GM21381 (cell line): ENCODE measurements at regions not wholly inside any gene's neighbourhood (a gene's known extent, or its start where the extent isn't known, plus 50 kb on each side); places are given as distances from the start of the nearest gene placed in this dataset.

Experiments
- ATAC-seq: cut with Tn5 transposase; IDR thresholded peaks from one replicate; pipeline ENCODE4 v1.9.1; 2021; ENCODE audit warnings: mild to moderate bottlenecking, moderate library complexity; ENCODE audit not compliant: unreplicated experiment

DNA sequence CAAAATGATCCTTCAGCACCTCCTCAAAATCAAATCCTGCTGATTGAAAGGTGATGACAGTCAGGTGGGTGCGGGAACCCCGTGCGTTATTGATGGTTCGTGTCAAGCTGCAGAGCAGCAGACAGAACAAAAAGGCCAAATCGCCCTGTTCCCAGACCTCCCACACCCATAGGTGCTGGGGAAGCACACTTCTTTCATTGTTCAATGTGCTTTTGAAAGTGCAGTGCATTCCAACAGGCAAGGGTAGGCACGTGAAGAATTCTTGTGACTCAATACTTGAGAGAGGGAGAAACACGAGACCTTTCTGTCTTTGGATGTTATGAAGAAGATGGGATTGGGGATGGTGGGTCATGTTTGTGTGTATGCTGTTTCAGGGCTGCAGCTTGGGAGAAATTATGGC is 514.0 kb downstream of the MCTP2 start:
- no peak for ATAC-seq

DNA sequence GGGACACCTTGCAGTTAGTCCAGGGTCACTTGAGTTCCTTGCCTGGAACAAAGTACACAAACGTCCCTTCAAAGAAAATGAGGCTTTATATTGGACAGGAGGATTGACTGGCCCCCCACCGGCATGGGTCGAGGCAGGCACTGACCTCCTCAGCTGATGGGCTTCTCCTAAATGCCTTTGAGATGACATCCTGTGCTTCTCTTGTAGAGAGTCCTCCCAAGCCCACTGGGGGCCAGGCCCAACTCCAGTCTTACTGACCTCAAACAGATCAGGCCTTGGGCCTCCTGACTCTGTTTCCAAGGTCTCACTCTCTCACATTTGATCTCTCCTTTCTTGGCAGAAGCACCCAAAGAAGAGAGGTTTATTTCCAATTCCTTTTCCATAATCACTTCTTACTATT is 516.1 kb downstream of the MCTP2 start:
- ATAC-seq, result no peak

DNA sequence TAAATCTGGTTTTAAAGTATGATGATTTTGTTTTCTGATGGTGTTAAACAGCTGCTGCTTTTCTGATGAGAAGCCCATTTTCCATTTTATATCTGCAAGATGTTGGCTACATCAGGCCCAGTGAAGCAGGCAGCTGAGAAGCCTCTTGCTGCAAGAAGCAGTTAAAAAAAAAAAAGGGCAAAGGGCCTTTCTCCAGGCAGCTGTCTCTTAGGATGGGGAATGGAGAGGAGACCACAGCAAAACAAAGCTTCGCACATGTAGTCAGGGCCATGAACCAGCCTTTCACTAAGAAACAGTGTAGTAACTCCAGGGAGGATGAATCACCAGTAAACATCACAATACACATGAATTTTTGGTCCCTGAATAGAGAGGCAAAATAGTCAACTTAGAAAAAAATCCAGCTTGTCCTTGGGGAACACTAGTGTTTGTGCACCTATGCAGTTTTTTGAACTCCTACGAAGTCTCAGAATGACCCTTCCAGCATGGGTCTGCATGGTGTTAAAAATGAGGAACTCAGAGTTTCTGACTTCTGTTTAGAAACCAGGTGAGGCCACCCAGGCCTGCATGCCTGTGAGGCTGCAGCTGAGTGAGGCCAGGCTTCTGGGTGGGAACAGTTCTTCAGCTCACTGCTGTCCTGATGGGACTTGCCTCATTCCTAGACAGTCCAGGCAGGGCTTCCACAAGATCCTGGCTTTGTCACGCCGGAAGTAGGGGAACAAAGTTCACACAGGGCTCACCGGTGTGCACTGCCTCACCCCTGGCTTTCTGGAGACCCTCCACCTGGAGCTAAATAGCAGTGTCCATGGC is 518.7 kb downstream of the MCTP2 start:
- ATAC-seq, result no peak

DNA sequence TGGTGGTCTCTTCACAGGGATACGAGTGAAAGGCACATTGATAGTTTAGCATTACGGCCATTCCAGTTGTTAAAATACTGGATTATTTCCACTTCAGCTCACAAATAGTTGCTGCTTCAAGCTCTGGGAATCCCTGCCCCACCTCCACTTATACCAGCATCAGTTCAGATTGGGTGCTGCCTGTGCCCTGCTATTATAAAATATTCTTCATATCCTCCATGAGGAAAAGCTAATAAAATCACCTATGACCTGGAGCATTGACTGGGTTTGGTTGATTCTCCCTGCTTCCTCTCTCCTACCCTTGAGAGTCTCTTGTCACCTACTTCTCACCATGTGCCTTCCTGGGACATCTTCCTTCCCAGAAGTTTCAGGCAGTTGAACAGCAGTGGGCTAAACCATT is 529.0 kb downstream of the MCTP2 start:
- ATAC-seq, result no peak

DNA sequence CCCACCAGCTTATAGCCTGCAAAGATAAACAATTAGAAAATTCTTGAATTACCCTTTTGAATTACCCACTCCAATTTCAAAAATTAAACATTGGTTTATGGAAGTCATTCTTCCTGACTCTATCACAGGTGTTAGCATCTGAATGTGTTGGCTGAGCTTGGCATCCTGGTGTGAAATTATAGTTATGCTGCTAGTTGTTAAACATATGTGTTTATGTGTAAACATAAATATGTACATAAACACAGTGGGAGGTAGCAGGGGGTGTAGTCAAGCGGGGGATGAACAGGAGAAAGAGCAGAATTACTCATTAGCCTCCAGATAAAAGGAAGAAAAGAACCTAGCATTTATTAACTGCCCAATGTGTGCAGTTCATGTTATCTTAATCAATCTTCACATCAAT is 530.2 kb downstream of the MCTP2 start:
- no peak for ATAC-seq

DNA sequence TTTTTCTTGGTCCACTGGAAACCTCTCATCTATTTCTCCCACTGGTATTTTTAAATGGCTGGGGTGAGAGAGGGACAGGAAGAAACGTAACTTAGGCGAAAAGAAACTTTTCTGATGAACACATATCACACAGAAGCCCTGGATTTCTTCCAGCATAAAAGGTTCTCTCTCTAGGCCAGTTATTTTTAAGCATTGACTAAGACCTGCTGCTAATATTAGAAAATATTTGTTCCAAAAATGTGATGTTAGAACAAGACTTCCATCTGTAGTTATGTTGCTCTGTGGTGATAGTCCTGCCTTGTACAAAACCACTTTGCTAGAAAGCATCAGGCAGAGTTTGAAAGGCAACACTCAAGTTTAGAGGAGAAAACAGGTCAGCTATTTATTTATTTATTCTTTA is 537.7 kb downstream of the MCTP2 start:
- ATAC-seq, result no peak

DNA sequence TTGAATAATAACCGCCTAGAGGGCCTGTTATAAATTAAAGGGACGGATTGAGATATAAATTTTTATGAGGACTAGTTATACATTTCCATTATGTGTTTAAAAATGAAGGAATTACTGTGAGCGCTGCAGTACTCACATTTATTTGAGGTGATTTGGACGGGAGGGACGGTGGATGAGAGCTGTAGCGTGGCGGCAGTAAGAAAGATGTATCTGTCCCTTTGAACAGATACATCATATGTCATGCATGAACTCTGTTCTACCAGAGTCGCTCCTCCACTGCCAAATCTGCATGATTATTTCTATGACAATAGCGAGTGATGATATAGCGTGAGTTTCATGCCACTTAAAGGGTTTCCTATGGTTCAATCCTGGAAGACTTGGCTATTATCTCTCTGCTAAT is 538.8 kb downstream of the MCTP2 start:
- ATAC-seq, result no peak

DNA sequence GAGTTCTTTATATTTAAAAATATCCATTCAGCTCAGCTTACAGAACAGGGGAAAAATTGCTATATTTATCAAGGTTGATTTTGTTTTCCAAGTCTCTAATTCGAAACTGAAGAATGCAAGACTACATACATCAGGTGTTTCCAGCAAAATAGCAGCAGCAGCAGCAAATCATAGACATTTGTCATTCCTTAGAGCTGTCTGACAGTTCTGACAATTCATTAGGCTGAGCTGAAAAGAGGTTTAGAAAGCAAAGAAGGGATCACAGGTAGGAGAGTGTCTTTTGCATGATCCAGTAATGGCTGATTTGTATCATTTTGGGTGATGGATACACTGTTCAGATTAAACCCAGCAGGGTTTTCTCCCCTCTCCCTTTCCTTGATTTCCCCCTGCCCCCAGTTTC is 545.7 kb downstream of the MCTP2 start:
- no peak for ATAC-seq

DNA sequence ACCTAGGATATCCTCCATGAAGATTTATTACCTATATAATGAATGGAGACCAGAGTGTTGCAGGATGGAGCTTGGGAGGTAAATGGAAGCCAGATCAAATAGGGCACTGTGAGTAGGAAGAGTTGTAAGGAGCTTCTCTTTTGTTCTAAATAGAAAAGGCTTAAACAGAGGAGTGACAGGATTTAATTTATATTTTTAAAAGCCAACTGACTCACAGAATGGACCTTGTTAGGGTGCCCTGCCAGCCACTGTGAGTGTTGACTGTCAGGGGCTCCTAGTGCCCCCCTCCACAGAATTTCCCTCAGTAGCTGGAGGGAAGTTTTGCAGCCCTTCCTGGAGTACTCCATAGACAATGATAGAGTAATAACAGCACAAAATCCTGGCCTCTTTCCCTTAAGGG is 547.5 kb downstream of the MCTP2 start:
- ATAC-seq, result no peak

DNA sequence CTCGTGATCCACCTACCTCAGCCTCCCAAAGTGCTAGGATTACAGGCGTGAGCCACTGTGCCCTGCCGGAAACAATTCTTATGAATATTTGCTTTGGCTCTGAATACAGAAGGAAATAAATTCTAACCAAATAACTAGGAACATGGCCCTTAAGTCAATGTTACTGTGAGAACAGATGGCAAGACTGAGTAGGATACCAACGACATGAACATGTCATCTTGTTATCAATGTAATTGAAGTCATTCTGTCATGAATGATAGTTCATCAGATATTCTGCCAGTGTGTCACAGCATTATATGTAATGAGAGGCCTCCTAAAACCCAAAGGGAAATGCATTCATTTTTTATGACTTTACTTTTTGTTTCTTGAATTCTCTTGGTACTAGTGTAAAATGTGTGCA is 548.8 kb downstream of the MCTP2 start:
- no peak for ATAC-seq

DNA sequence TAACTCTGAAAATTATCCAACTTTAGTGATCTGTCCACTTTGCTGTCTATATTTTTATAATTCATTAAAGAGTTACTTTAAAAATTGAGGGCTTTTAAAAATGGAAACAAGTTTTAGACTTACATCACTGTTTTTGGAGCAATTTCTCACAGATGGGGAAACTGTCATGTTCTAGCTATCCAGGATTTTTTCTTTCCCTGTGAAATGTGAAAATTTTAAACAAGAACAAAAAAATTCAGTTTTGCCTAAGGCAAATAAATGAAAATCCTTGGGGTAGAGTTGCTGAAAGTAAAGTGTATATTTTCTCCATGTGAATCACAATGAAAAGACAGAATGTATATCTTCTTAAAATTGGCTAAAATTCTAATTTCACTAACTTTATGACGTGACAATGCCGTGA is 553.7 kb downstream of the MCTP2 start:
- ATAC-seq, result no peak

DNA sequence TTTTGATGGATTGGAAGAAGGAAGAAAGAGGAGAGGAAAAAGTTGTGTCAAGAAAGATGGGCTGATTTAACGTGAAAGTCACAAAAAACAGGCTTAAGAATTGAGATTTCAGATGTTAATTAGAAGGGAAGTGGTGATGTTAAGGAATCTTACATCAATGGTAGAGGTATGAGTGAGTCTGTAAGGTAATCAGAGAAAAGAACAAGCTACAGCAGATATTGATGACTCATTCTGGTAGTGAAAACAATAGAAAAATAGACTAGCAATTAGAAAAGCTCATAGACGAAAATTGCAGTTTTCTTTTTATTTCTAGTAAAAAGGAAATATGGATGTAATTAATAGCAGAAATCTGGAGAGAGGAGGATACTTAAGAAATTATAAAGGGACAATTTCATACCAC is 559.6 kb downstream of the MCTP2 start:
- ATAC-seq, result no peak

DNA sequence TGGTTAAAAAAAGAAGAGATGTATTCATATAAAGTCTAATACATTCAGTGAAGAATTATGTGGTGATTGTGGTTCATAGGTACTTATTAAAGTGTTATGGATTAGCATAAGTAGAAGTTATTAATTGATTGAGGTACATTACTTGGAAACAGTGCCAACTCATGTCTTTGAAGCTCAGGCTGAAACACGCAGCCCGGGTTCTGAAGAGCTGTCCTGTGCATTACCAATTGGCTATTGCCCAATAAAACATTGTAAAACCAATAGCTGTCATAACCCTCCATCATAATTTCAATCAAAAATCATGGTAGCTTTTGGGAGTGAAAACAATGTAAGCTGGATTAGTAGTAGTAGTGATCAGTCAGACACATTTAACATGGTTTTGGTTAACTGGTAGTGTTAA is 560.1 kb downstream of the MCTP2 start:
- no peak for ATAC-seq

DNA sequence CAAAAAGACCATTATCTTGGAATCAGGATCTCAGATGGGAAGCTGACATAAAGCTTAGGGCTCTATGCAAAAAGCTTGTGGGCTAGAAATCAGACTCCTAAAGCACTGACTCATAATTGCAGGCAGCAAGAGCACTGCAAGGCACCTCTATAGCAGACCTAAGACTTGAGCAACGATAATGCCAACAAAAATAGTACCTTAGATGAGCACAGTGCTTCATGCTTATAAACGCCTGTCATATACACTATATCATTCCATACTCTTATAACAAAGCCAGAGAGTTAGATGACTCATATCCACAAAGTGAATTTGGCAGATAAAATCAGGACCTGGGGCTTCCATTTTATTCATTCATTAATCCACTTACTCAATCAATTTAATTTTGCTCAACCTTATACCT is 560.8 kb downstream of the MCTP2 start:
- ATAC-seq, result no peak

DNA sequence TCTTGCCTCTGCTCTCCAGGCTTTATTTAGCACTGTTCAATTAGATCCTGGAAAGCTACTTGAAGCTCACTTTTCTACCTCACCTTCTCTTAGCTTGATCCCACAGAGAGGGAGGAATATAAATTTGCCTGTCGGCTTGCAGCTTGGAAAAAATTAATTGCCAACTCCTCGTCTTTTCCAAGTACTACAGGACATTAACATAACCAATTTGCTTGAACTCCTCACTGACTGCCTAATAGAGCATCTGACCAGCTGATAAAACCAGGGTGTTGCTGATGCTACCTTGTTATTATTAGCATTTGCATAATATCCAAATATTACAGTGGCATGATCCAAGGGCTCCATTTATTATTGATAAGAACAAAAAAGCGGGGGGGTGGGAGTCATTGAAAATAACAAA is 561.8 kb downstream of the MCTP2 start:
- no peak for ATAC-seq

DNA sequence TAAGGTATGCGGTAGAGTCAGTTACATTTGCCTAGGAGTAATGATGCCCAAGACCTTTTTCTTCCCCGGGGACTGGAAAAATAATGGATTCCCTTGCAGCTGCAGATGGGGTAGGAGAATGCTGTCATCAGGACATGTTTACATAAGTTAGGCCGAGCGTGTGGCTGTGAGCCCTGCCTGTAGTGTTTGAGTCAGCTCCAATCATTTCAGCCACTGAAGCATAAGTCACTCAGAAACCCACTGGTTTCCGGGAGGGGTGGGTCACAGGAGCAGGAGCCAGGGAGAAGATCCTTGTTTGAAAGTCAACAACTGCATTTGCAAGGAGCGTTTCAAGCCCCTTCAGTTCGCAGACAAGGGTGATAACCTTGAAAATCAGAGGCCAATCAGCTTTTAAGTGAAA is 562.3 kb downstream of the MCTP2 start:
- no peak for ATAC-seq

DNA sequence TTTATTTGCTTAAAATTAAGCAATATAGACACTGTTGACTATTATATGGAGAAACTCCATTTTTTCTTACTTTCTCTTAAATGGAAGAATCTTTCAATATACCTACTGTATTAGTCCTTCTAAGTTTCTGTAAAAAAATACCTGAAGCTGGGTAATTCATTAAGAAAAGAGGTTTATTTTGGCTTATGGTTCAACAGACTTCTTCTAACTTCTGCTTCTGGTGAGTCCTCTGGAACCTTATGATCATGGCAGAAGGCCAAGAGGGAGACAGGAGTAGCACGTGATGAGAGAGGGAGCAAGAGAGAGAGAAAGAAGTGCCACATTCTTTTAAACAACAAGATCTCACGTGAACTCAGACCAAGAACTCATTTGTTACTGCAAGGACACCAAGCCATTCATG is 573.3 kb downstream of the MCTP2 start:
- no peak for ATAC-seq

DNA sequence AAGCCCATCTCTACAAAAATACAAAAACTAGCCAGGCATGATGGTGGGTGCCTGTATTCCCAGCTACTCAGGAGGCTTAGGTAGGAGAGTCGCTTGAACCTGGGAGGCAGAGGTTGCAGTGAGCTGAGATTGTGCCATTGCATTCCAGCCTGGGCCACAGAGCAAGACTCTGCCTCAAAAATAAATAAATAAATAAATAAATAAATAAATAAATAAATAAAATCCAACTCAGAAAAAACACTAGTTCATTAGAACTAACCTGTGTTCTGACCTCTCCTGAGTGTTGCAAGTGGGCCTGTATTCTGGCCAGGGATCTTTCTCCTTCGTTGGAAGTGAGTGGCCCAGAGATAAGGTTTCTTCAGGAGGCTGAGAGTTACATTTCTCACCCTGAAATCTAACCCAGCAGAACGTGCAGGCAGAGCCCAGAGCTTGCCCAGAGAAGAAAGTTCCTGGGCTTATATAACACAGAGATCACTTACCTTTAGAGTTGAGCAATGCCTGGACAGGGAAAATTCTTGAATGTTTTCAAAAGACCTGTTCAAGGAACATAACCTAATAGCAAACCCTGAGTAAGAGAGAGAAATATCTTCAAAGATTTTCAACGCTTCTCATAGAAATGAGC is 583.9 kb downstream of the MCTP2 start:
- no peak for ATAC-seq

DNA sequence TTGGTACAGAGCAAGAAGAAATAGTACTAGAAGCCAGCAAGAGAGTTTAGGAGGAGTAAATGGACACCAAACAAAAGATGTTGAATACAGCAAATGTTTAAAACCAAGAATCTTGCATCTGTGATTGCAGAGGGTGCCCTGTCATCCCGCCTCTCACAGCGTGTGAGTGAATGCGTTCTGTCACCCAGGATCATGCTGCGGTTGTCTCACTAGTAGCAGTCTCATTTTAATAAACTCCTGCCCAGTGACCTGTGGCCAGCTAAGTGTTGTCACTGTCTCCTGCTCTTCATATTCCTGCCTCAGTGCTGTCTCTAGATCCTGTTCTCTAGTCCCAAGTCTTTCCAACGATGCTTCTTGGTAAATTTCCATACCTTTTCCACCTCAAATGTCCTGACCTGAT is 584.6 kb downstream of the MCTP2 start:
- no peak for ATAC-seq

DNA sequence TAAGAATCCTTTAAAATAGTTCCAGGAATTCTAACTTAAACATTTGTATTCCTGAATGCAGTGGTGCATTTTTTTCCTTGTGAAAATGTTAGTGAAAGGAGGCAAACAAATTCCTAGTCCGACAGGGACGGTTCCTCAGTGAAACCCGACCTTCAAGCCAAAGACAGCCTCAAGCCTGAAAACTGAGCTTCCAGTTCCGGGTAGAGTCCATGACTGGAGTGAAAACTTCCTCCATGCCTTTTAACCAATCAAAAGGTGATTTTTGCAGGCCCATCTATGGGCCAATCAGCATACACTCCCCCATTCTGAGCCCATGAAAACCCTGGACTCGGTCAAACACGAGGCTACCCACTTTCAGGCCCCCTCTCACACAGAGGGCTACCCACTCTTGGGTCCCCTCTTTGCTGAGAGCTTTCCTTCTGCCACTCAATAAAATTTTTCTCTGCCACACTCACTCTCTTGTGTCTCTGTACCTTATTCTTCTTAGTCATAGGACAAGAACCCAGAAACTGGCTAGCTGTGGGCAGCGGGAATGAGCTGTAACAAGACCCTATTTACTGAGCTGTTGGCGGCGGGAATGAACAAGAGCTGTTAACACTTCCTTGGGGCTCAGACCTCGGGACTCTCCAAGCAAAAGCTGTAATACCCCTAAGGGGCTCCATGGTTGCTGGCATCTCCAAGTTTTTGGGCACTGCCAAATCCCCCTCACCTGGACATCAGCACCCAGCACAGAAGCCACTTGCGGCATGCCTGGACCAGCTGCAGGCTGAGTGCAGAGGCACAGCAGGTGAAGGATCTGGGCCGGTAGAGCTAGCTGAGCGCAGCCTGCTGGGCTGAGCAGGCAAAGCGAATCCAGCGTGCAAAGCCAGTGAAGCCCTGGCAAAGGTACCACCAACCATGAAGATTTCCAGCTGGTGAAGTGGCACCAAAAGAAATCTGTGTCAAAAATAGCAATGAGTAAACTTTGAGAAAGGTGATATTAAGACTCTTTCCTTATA is 598.8 kb downstream of the MCTP2 start:
- ATAC-seq, result no peak

DNA sequence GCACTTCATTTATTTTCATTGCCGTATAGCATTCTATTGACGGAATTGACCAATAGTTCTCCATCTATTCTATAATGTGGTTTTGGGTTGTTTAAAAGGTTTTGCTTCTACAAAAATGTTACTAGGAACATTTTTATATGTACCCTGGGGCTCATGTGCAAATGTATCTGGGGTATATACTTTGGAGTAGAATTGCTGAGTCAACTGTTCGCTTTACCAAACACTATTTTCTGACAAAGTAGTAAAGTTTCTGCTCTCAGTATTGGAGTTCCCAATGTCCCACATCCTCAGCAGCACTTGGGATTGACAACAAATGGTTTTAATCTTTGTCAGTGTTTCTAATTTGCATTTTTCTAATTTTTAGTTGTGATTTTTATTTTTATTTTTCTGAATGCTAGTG is 602.6 kb downstream of the MCTP2 start:
- no peak for ATAC-seq

DNA sequence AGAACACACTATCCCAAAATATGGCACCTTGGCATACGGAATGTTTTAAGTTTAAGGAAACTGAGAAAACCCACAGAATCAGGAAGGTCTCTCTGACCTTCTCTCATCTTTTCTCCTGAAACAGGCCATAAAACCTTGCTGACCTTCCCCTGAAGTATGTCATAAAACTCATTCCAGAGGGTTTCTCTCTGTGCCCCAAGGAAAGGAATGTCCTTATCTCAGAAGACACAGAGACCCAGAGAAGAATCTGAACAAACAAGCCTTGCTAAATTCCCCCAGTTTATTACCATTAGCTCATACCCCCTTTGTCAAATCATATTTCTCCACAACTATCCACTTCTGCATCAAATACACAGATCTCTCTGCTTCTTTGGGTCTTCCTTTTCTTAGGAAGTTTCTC is 603.1 kb downstream of the MCTP2 start:
- ATAC-seq, result no peak
